SK-N-SH (cell line): ENCODE measurements at regions not wholly inside any gene's neighbourhood (a gene's known extent, or its start where the extent isn't known, plus 50 kb on each side); places are given as distances from the start of the nearest gene placed in this dataset.
"Not testable (repeated sequence)": the region's sequence is repeated elsewhere in the genome, so short reads cannot be mapped to it uniquely, and the experiment has no call there.

Source experiments
- CTCF ChIA-PET: fragments of 300-600, 350-600 bp; formaldehyde crosslinking; extraction: SDS; loops from one replicate; lab custom pipeline; 2021; lab: Yijun Ruan, JAX
- POLR2A ChIA-PET: fragments of 350-600 bp; sonication (Branson Sonifier 250); formaldehyde crosslinking; extraction: SDS; loops from one replicate; lab custom pipeline; 2020; ENCODE audit warnings: antibody characterized with exemption, inconsistent platforms; lab: Yijun Ruan, JAX
- DNase-seq: peaks from one replicate; pipeline ENCODE4 v3.0.0; 2012
- H2AFZ ChIP-seq: fragments of 200-600 bp; sonication (generic); 2 replicates; pipeline ENCODE4 v1.8.1; 2016; ENCODE audit warnings: antibody characterized with exemption, mild to moderate bottlenecking, low read depth
- H3F3A ChIP-seq: fragments of 200-600 bp; sonication (generic); replicated peaks from 2 replicates; pipeline ENCODE3; 2016; ENCODE audit warnings: antibody characterized with exemption, mild to moderate bottlenecking; ENCODE audit not compliant: insufficient read depth
- H3K27ac ChIP-seq, 2 experiments: fragments of 200-500 bp in 1 of 2; fragments of 200-600 bp in 1 of 2; sonication (Bioruptor generic) in 1 of 2; sonication (generic), shearing (Covaris generic) in 1 of 2; 2 replicates each; pipeline versions ENCODE4 v1.5.1 to v1.6.1; 2014 to 2016; ENCODE audit warnings: low read depth in 2 of 2, inconsistent platforms in 1 of 2, low read length in 1 of 2, mild to moderate bottlenecking in 1 of 2, mixed read lengths in 1 of 2
- H3K27me3 ChIP-seq: fragments of 200-600 bp; sonication (generic), shearing (Covaris generic); 2 replicates; pipeline ENCODE4 v1.6.1; 2016; ENCODE audit warnings: mixed run types; ENCODE audit not compliant: insufficient read depth
- H3K36me3 ChIP-seq, 2 experiments: fragments of 200-500 bp in 1 of 2; fragments of 200-600 bp in 1 of 2; sonication (Bioruptor generic) in 1 of 2; sonication (generic) in 1 of 2; replicated peaks in 1 of 2; 2 replicates each; pipeline versions ENCODE3 to v1.5.1; 2014 to 2016; ENCODE audit warnings: low read length in 1 of 2, mild to moderate bottlenecking in 1 of 2; ENCODE audit not compliant: insufficient read depth in 2 of 2, control insufficient read depth in 1 of 2
- H3K4me1 ChIP-seq, 2 experiments: fragments of 200-500 bp in 1 of 2; fragments of 200-600 bp in 1 of 2; sonication (Bioruptor generic) in 1 of 2; sonication (generic), shearing (Covaris generic) in 1 of 2; 2 replicates each; pipeline versions ENCODE4 v1.5.1 to v1.6.1; 2014 to 2016; ENCODE audit warnings: low read depth in 1 of 2, low read length in 1 of 2, mixed run types in 1 of 2; ENCODE audit not compliant: insufficient read depth in 2 of 2, control insufficient read depth in 1 of 2
- H3K4me2 ChIP-seq: fragments of 200-600 bp; sonication (generic), shearing (Covaris generic); 2 replicates; pipeline ENCODE4 v1.6.1; 2017; ENCODE audit warnings: mixed run types
- H3K4me3 ChIP-seq, 2 experiments: fragments of 200-500 bp in 1 of 2; fragments of 200-600 bp in 1 of 2; sonication (Bioruptor generic) in 1 of 2; sonication (generic), shearing (Covaris generic) in 1 of 2; 2 replicates each; pipeline versions ENCODE4 v1.5.1 to v1.8.1; 2014 to 2016; ENCODE audit warnings: low read depth in 2 of 2, inconsistent platforms in 1 of 2, low read length in 1 of 2, mild to moderate bottlenecking in 1 of 2, mixed read lengths in 1 of 2, moderate library complexity in 1 of 2
- H3K79me2 ChIP-seq: fragments of 200-600 bp; sonication (generic); 2 replicates; pipeline ENCODE4 v1.8.1; 2017; ENCODE audit warnings: mild to moderate bottlenecking; ENCODE audit not compliant: insufficient read depth
- H3K9ac ChIP-seq: fragments of 200-600 bp; sonication (generic); 2 replicates; pipeline ENCODE4 v1.6.1; 2017; ENCODE audit warnings: mixed run types
- H3K9me2 ChIP-seq: fragments of 200-600 bp; sonication (generic); 2 replicates; pipeline ENCODE4 v1.6.1; 2017; ENCODE audit warnings: mixed run types
- H3K9me3 ChIP-seq: fragments of 200-600 bp; sonication (generic); 2 replicates; pipeline ENCODE4 v1.6.1; 2017; ENCODE audit warnings: mixed run types, mild to moderate bottlenecking, moderate library complexity
- H4K20me1 ChIP-seq: fragments of 200-600 bp; sonication (generic); 2 replicates; pipeline ENCODE4 v1.6.1; 2017; ENCODE audit warnings: mild to moderate bottlenecking, mixed run types; ENCODE audit not compliant: insufficient read depth
- CTCF ChIP-seq: fragments of 200-600 bp; sonication (generic); IDR thresholded peaks from 2 replicates; pipeline ENCODE4 v1.6.1; 2017; ENCODE audit warnings: antibody characterized with exemption, mild to moderate bottlenecking, moderate library complexity
- FOSL2 ChIP-seq: IDR thresholded peaks from 2 replicates; pipeline ENCODE4 v1.4.0; 2012; ENCODE audit warnings: low read depth, mild to moderate bottlenecking, moderate library complexity, borderline replicate concordance
- RAD21 ChIP-seq: IDR thresholded peaks from 2 replicates; pipeline ENCODE4 v1.6.1; 2012; ENCODE audit warnings: mild to moderate bottlenecking, low read length
- SMC3 ChIP-seq: IDR thresholded peaks from 2 replicates; pipeline ENCODE4 v1.6.1; 2012; ENCODE audit warnings: low read depth, low read length, improper control_type of control experiment
- WGBS: methylation state at CpG from one replicate; pipeline ENCODE4 v1.1.6; 2017; ENCODE audit warnings: low lambda C conversion rate; 5-methylcytosine and 5-hydroxymethylcytosine counted together

DNA sequence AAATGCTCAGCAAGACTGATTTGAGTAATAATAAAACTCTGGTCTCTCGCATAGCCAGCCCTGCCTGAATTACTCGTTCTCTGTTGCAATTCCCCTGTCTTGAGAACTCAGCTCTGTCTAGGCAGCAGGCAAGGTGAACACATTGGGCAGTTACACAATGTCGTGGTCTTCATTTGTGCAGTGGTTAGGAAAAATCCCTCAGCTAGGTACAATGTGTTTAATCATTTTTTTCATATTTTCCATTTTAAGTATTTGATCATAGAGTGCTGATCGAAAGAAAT is 508.7 kb downstream of the RPIA start:
- DNase-seq, H3K36me3 ChIP-seq, H4K20me1 ChIP-seq, H3K9me3 ChIP-seq, H3K79me2 ChIP-seq, POLR2A ChIA-PET, H3K4me1 ChIP-seq, H3K9me2 ChIP-seq, H3K9ac ChIP-seq, H3K27me3 ChIP-seq, H3K4me3 ChIP-seq, H3K27ac ChIP-seq, H2AFZ ChIP-seq, H3F3A ChIP-seq, H3K4me2 ChIP-seq, CTCF ChIA-PET: not testable (repeated sequence)
- 2% methylated on average over 4 of the region's 4 CpGs for WGBS

GRCh38 chr2:89202518-89202917 is 511.0 kb downstream of the RPIA start:
- WGBS = 0% methylated on average over 1 of the region's 1 CpG
- H3K4me3 ChIP-seq, H3K9me2 ChIP-seq, H2AFZ ChIP-seq, H3K27me3 ChIP-seq, POLR2A ChIA-PET, H3K9me3 ChIP-seq, CTCF ChIA-PET, H3K27ac ChIP-seq, H3K4me2 ChIP-seq, H3K79me2 ChIP-seq, DNase-seq, H3K36me3 ChIP-seq, H3F3A ChIP-seq, H3K4me1 ChIP-seq, H3K9ac ChIP-seq, H4K20me1 ChIP-seq: not testable (repeated sequence)

GRCh38 chr2:89205153-89205552 is 513.7 kb downstream of the RPIA start:
- H3K4me3 ChIP-seq, H3K79me2 ChIP-seq, H3K9me2 ChIP-seq, H4K20me1 ChIP-seq, H3K36me3 ChIP-seq, H3K27me3 ChIP-seq, H2AFZ ChIP-seq, H3K4me1 ChIP-seq, H3K27ac ChIP-seq, H3F3A ChIP-seq, POLR2A ChIA-PET, H3K9ac ChIP-seq, H3K9me3 ChIP-seq, CTCF ChIA-PET, H3K4me2 ChIP-seq: not testable (repeated sequence)
- 8% methylated on average over 11 of the region's 11 CpGs for WGBS
- DNase-seq = peak; percentile 17
- TF ChIP-seq SMC3 (peak; percentile 6; the same call in 1 of the 2 replicates), CTCF (peak; percentile 50), RAD21 (0 out of 2 replicates have a peak, but pooled peaks have one; percentile 8)

GRCh38 chr2:89208144-89208932 is 516.9 kb downstream of the RPIA start:
- H4K20me1 ChIP-seq, POLR2A ChIA-PET, H3K9ac ChIP-seq, H3K79me2 ChIP-seq, H3K9me2 ChIP-seq, CTCF ChIA-PET, H3K27ac ChIP-seq, H3K36me3 ChIP-seq, H3K4me1 ChIP-seq, H3K9me3 ChIP-seq, H3F3A ChIP-seq, H3K27me3 ChIP-seq, H3K4me3 ChIP-seq, H2AFZ ChIP-seq, DNase-seq: not testable (repeated sequence)
- peak overlapping the region; percentile 46; the same call in 1 of the 2 replicates for H3K4me2 ChIP-seq
- peak; percentile 25; the same call in 1 of the 2 replicates for TF ChIP-seq FOSL2
- WGBS = 1% methylated on average over 9 of the region's 9 CpGs

DNA sequence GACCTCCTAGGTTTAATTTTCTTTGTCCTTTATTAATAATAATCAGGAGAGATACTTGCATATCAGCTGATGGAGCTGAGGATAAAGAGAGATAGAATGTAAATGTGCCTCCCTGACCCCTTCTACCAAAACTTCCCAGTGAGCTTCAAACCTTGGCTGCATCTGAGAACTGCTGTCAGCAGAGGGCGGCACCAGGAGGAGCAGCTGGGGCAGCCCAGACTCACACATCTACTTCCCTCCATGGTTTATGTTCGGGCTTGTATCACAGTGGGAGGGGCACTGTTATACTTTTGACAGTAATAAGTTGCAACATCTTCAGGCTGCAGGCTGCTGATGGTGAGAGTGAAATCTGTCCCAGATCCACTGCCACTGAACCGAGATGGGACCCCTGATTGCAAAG is 521.7 kb downstream of the RPIA start:
- H3K9me3 ChIP-seq, H3K4me3 ChIP-seq, H3K27me3 ChIP-seq, H3K9ac ChIP-seq, H3K79me2 ChIP-seq, H4K20me1 ChIP-seq, H3K4me1 ChIP-seq, H3K9me2 ChIP-seq, POLR2A ChIA-PET, H3K36me3 ChIP-seq, DNase-seq, H3K27ac ChIP-seq, H3F3A ChIP-seq, CTCF ChIA-PET, H2AFZ ChIP-seq, H3K4me2 ChIP-seq: not testable (repeated sequence)
- WGBS = 0% methylated on average over 3 of the region's 3 CpGs
